HEK293T (cell line): ENCODE measurements at regions not wholly inside any gene's neighbourhood (a gene's known extent, or its start where the extent isn't known, plus 50 kb on each side); places are given as distances from the start of the nearest gene placed in this dataset.

Source experiments
- ARNT ChIP-seq: fragments of 450-650 bp; IDR thresholded peaks from 2 replicates; pipeline ENCODE4 v1.6.1; 2017; ENCODE audit warnings: mild to moderate bottlenecking
- BHLHE40 ChIP-seq: fragments of 450-650 bp; IDR thresholded peaks from 2 replicates; pipeline ENCODE4 v1.6.1; 2016; ENCODE audit warnings: mild to moderate bottlenecking, moderate library complexity, borderline replicate concordance
- ELF4 ChIP-seq: fragments of 450-650 bp; IDR thresholded peaks from 2 replicates; pipeline ENCODE4 v1.6.1; 2017; ENCODE audit warnings: antibody characterized with exemption
- FOXA1 ChIP-seq: fragments of 450-650 bp; IDR thresholded peaks from 2 replicates; pipeline ENCODE4 v1.6.1; 2016; ENCODE audit warnings: mild to moderate bottlenecking
- FOXK2 ChIP-seq: fragments of 450-650 bp; IDR thresholded peaks from 2 replicates; pipeline ENCODE4 v1.6.1; 2016; ENCODE audit warnings: mild to moderate bottlenecking
- FOXM1 ChIP-seq: fragments of 450-650 bp; IDR thresholded peaks from 2 replicates; pipeline ENCODE4 v1.6.1; 2017; ENCODE audit warnings: mild to moderate bottlenecking, borderline replicate concordance
- HDGF ChIP-seq: fragments of 450-650 bp; IDR thresholded peaks from 2 replicates; pipeline ENCODE4 v1.6.1; 2017; ENCODE audit warnings: antibody characterized with exemption, borderline replicate concordance
- L3MBTL2 ChIP-seq: fragments of 450-650 bp; conservative IDR thresholded peaks from 2 replicates; pipeline ENCODE4 v1.6.1; 2016; ENCODE audit warnings: mild to moderate bottlenecking
- NFRKB ChIP-seq: fragments of 450-650 bp; IDR thresholded peaks from 2 replicates; pipeline ENCODE4 v1.6.1; 2016; ENCODE audit warnings: mild to moderate bottlenecking, moderate library complexity
- PKNOX1 ChIP-seq: fragments of 450-650 bp; IDR thresholded peaks from 2 replicates; pipeline ENCODE4 v1.6.1; 2016
- SP1 ChIP-seq: fragments of 450-650 bp; IDR thresholded peaks from 2 replicates; pipeline ENCODE4 v1.6.1; 2017
- SUZ12 ChIP-seq: fragments of 450-650 bp; IDR thresholded peaks from 2 replicates; pipeline ENCODE4 v1.6.1; 2016; ENCODE audit warnings: mild to moderate bottlenecking
- ZNF384 ChIP-seq: fragments of 450-650 bp; IDR thresholded peaks from 2 replicates; pipeline ENCODE4 v1.6.1; 2016

GRCh38 chr13:109545931-109546330 is 240.5 kb downstream of the IRS2 start:
- no peak for TF ChIP-seq L3MBTL2
- TF ChIP-seq ELF4: no peak
- no peak for TF ChIP-seq ARNT
- TF ChIP-seq PKNOX1: no peak
- TF ChIP-seq ZNF384: no peak
- TF ChIP-seq SP1: no peak
- TF ChIP-seq FOXK2: no peak
- no peak for TF ChIP-seq FOXM1
- TF ChIP-seq HDGF: no peak
- TF ChIP-seq BHLHE40: no peak
- no peak for TF ChIP-seq FOXA1
- no peak for TF ChIP-seq SUZ12
- no peak for TF ChIP-seq NFRKB
